ENCODE measurements at regions not wholly inside any gene's neighbourhood (a gene's known extent, or its start where the extent isn't known, plus 50 kb on each side); places are given as distances from the start of the nearest gene placed in this dataset.

DNA sequence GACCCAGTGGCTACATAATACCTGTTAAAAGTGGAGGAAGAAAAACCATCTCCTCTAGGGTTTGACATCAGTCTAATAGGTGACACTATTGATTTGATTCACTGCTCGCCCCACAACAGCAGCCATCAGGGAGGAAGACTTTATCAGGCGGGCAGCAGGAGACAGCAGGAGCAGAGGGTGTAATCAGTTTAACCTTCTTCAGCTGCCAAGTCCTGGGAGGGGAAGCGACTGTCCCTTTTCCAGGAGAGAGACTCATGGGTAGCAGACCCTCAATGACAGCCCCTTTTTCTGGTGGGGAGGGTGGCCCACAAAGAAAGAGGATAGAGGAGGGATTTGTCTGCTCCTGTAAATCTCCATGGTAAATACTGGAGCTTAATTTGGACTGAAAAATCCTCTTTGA, 291.8 kb downstream of the HAPSTR1 start:
- no peak for DNase-seq

DNA sequence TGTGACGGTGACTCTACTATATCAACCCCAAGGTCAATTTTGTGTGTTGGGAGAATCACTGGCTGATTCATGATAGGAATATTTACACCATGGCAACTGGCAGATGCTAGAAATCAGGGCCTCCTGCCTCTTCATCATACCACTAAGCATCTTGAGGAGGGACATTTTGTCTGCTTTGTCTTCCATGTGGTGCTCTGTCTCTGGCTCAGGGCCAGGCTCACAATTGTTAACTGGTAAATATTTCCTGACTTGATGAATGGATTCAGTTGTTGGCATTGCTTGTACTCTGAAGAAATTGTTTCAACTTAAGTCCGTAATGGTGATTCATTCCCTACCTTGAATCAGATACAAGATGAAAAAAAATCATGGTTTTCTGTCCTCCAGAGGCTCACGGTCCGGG, 292.7 kb downstream of the HAPSTR1 start:
- DNase-seq = no peak

DNA sequence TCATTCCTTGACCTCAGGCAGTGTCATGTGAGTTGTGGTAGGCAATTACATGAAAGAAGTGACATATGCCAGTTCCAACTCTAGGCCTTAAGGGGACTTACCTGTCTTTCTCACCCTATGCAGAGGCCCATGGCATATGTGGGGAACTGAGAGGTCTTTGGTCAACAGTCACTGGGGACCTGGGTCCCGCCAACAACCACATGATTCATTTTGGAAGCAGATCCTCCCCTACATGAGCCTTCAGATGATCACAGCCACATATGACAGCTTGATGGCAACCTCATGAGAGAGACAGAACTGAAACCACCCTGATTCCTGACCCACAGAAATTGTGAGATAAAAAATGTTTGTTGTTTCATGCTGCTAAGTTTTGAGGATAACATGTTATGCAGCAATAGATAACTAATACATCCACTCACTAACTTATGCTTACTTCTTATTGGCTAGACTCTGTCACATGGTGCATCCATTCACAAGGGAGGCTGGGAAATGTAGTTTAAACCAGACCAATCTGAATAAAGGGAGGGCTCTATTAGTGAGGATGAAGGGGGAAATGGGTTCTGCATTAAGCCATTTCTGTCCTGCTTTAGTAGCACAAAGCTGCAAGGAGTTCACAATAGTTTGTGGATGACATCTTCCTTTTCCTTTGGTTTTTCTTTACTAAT, 298.2 kb downstream of the HAPSTR1 start:
- DNase-seq = no peak

DNA sequence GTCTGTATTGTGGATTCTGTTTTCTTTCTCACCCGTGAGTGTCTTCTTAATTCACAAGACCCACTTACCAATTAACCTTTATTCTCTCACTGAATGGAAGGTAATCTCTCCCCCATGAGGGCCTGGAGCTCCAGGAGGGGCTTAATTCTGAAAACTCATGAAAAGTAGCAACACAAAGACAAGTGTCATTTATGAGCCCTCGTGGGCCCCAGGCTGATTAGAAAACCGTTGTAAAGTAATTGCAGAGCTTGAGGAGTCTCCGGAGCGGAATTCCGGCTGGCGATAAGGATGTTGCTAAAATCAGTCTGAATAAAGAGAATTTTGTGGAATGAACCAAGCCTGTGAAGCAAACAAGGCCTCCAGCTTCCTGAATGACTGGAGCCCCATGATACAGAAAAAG, 301.5 kb downstream of the HAPSTR1 start:
- no peak for DNase-seq

DNA sequence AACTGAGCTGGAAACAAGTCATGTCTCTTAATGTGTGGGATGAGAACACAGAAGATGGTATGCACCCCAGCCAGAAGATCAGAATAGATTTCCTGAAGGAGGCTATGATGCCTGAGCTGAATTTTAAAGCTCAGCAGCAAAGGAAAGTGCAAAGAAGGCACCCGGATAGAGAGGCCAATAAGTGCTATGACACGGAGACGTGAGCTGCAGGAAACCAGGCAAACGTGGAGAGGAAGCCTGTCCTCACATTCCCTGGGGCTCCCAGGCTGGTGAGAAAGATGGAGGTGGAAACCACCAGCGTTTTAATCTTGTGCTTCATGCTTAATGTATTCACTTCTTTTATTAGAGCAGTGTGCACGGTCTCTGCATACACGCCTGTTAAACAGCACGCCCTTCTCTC, 302.1 kb downstream of the HAPSTR1 start:
- DNase-seq = no peak

DNA sequence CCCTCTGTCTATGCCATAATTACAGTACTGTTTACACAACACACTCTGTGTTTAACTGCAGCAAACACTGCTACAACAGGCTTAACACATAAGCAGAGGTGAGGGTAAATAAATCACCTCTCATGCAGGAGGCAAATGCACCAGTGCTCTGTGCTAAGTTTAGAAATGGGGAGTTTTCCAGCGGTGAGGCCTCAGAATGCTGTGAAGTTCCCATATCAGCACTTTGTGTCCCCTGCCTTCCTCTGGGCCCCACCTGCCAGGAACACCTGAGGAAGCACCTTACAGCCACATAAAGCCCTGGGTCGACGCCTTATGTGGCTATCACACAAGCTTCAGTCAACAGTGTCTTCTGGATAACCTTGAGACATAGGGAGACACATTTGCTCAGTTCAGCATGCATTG, 304.5 kb downstream of the HAPSTR1 start:
- peak; percentile 70 for DNase-seq

DNA sequence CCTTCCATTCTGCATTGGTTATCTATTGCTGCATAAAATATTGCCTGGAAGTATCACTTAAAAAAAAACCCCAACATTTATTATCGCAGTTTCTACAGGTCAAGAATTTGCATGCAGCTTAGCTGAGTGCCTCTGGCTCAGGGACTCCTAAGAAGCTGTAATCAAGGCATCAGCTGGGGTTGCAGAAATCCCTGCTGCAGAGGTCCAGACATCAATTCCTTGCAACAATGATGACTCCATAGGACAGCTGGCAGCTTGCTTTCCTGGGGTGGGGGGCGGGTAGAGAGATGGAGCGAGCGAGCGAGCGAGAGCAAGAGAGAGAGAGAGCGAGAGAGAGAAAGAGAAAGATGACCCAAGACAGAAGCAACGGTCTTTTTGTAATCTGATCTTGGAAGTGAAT, 308.1 kb downstream of the HAPSTR1 start:
- no peak for DNase-seq

DNA sequence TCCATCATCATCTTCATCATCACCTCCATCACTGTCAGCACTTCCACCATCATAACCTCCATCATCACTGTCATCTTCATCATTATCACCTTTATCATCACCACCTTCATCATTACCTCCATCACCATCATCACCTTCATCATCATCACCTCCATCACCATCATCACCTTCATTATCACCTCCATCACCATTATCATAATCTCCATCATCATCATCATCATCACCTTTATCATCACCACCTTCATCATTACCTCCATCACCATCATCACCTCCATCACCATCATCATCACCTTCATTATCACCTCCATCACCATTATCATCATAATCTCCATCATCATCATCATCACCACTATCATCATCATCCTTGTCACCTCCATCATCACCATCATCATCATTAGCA, 309.7 kb downstream of the HAPSTR1 start:
- no peak for DNase-seq

DNA sequence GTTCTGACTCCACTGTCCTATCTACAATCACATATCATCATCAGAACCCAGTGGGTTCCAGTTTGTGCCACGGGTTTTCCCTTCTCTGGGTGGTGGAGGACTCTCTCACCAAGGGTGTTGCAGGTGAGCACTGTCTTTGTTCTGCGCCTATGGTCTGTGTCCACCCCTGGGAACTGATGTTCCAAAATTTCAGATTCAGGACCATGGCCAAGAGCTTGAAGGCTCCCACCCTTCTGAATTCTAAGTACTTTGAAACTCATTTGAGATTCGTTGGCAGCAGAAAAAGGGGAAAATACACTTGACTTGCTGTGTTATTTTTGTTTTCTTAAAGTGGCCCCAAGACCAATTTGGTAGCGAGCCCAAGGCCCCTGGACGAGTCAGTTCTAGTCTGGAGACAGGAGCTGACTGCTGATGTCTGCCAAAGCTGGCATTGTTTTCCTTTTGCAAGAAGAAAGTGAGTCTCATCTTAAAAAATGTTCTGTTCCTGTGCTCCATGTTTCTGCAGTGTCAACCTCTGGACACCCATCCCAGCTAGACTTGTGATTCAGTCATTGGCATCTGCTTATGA, 310.9 kb downstream of the HAPSTR1 start:
- DNase-seq = no peak

DNA sequence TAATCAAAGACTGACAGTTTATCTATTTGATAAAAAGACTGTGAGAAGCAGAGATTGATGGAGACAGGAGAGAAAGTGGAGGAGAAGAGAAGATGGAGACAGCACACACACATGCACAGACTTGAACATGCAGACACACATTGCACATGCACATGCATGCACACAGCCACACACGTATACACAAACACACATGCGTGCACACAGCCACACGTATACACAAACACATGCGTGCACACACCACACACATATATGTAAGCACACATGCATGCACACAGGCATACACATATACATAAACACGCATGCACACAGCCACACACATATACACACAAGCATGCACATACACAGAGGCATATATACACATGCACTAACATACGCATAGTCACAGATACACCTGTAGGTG, 313.4 kb downstream of the HAPSTR1 start:
- no peak for DNase-seq

DNA sequence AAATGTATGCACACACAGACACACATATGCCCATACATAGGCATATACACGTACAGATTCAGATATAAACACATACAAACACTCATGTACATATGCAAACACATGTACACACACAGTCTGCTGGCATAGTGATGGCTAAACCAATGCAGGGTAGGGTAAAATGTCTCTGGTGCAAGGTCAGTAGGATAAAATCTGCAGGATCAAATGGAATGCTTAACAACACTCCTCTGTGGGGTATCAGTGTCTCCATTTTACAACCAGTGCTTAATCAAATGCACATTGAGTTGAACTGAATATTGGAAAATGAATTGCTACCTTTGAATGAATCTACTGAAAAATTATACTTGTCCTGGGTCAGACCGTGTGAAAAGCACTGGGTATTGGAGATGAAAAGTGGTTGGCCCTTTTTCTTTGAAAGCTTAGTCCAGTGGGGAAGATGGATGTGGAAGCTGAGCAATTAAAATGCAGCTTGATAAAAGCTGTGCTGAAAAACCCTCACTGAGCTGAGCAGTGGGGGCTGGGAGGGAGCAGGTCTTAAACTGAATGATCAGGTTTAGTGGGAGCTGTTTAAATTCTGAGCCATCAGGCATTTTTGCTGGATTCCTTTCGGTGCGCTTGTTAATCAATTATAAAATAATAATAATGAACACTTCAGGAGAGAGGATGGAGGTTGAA, 314.7 kb downstream of the HAPSTR1 start:
- DNase-seq = no peak

DNA sequence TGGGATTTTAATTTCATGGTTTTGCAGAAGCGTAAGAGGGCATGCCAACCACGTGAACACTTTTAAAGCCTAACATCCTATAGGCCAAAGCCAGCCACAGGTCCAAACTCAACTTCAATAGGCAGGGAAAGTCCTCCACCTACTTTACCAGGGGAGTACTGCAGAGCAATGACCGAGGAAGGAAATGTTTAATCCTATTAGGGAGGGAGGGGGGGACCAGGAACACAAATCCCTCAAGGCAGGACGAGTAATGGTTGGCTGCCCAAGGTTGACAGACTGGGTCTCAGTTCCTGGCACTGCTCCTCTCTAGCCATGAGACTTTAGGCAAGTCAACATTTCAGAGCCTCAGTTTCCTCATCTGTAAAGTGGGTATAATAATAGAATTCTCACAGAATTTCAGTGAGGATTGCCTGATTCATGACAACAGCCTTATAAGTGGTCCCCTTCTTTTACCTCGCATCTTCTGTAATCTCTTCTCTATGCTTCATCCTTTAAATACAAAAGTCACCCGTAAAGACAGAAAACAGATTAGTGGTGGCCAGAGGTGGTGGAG, 315.8 kb downstream of the HAPSTR1 start:
- no peak for DNase-seq

DNA sequence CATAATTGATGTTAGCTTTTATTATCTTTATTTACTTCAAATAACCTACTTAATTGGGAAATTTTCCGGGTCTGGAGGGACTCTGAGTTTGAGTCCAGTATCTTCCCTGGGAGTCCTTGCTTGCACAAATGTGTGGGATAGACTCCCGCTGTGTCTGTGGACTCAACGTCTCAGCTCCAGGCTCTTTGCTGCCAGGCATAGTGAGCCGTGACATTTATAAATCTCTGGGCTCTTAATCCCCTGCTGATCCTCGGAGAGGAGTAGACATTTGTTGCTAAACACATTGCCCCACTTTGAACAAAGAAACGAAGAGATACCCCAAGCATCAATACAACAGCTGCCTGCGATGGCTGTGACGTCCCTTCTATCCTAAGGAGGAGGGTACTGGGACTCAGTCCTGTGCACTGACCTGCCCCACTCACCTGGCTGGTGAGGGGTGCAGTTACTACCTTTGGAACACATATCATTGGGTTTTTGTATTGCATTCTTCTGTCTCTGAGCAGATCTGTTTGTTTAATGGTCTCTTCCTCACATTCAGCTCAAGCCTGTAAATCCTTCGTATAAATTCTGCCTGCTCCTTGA, 316.9 kb downstream of the HAPSTR1 start:
- no peak for DNase-seq

DNA sequence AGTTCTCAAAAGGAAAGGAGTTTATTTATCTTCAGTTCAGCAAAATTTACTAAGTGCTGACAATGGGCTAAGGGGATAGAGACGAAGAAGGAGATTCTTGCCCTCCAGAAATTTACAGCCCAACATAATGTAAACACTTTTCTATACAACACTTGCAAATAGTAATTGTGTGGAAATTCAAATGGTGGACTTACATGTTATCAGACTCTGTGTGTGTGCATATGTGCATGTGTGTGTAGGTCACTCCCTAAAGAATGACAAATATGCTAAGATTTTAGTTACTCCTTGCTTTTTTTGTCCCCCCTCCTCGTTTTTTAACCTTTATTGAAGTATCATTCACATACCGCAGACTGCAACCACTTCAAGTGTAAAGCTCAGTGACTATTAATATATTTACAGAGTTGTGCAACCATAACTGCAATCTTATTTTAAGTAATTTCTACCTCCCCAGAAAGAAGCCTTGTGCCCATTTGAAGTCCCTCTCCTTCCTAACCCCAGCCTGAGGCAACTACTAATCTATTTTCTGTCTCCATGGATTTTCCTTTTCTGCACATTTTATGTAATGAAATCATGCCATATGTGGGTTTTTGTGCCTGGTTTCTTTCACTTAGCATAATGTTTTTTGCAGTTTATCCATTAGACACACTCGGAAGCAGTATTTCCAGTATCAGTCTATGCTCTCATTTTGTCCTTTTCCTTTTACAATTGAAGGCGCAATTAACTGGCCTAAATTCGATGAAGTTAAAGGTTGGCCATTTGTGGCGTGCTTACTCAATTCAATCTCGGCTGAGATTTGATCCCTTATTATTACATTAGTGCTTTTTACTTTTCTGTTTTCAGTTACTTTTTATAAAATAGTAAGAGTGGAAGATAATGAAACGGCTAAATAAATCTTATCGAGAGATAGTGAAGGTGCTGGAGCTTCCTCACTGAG, 318.4 kb downstream of the HAPSTR1 start:
- DNase-seq = no peak

DNA sequence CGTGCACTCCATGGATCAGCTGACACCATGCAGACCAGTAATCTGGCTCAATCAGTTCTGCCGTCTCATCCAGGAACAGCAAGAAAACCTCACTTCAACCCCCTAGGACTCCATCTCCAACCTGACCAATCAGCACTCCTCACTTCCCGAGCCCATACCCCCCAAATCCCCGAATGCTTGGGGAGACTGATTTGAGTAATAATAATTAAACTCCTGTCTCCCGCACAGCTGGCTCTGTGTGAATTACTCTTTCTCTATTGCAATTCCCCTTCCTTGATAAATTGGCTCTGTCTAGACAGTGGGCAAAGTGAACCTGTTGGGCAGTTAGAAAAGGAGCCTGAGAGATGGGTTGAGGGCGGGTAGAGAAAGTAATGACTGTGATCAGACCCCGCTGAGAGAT, 320.0 kb downstream of the HAPSTR1 start:
- no peak for DNase-seq

DNA sequence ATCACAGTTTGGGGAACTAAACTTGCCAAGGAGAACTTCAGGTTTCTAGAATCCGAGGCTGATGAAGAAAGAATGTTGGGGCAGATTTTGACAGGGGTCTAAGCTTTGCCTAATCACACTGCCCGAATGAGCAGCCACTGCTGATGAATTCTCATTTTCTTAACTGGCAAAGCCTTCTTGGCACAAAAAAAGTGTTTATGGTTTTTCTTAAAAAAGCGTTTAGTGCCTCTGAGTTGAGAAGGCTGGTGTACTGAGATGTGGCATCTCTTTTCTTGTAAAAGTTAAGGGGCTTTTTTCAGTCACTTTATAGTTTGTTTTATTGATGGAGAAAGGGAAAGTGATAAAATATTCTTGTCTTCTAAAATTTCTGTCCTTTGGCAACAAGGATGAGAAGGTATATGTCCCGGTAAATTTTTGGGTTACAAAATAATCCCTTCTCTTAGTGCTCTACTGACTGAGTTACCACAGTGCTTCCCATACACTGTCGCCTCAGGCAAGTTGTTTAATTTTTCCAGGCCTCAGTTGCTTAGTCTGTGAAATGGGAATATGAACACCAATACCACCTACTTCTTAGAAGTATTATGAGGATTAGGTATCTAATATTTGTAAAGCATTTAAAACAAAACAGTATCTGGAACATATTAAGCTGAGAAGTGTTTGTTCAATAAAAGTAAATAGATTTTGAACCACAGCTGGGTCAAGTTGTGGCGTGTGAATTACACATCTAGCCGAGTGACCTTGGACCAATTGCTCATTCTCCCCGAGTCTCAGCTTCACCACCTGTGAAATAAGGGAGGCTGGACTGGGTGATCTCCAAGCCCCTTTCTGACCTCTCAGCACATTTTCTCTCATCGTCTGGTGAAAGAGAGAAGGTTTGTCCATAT, 320.8 kb downstream of the HAPSTR1 start:
- DNase-seq = no peak

DNA sequence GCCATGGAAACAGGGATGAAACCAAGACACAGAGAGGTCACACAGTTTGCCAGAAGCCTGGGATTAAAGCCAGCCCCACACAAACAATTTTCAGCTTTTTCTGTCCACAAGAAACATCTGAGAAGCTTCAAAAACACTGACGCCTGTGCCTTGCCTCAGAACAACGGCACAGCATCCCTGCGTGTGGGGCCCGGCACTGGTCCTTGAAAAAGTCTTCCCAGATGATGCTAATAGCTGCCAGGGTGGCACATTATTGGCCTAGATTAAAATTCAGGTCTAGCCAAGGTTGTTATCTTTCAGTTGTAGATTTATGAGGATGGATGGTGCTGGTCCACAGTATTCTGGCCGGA, 321.4 kb downstream of the HAPSTR1 start:
- no peak for DNase-seq

DNA sequence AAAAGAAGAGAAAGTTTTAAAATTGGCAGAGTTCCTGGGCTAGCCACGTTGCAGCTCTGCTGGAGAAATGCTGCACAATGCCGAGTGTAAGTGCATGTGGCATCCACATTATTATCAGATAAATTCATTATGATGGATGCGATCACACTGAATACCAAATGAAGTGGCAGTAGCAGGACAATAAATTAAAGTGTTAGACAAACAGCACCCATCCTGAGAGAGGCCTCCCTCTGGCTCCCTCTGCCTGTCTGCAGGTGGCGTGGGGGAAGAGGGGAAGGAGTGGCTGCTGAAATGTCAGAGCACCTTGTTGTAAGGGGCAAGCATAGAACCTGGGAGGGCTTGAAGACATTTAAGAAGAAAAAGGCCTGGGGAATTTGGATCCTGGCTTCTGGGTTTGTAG, 324.1 kb downstream of the HAPSTR1 start:
- DNase-seq = no peak

DNA sequence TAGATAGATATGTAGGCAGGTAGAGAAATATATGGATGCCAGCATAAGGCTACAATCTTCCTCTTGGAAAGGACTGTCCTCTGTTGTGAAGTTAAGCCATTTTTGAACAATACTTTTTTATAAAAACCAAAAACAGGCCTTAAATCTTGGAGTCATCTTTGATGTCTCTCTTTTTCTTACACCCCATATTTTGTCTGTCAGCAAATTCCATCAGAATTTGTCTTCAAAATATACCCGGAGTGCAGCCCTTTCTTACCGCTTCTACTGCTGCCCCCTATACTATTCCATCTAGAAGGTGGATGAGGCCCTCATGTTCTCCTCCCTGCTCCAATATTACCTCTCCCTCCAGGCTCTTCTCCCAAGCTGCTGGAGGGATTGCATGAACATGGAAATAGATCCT, 326.5 kb downstream of the HAPSTR1 start:
- no peak for DNase-seq

DNA sequence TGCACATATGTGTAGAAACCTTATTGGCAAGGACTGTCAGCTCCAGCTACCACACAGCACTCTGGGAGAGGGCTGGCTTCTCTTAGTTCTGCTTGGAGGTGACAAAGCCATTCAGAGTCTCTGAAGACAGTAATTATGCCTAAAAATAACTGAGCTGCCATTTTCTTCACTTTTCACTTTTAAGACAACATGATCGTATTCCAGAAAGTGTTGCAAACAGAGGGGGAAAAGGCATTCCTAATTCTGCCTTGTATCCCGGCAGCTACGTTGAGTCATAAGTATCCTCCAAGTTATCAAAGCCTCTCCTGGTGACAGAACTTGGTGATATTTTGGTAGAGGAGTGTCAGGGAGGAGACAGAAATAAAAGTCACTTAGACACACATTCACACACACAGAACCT, 327.7 kb downstream of the HAPSTR1 start:
- DNase-seq = no peak

DNA sequence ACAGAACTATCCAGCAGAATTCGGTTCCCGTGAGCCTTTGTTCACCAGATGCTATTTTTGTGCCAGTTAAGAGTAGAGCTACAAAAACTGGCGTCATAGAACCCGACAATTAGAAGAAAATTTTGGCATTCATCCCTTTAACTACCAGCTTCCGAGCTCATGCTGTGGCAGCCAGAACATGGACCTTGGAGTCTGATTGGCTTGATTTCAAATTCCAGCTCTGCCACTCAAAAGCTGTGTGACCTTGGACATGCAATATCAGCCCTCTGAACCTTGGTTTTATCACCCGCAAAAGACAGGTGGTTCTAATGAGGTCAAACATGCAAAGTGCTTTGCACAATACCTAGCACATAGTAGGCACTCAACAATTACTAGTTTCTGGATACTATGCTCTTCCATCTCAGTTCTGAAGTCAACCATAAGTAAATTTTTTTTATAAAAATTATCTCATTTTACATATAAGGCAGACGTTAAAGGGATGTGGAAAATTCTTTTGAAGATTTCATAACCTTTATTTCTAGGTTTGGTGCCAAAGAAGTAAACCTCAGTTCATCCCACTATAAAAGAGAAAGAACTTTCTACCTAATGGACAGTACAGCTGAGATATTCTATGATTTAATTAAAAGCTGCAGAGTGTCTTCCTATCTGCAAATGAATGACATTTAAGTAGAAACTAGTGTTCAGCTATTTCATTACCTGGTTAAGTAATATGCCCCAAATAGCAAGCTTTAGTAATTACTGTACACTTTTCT, 331.5 kb downstream of the HAPSTR1 start:
- DNase-seq = no peak

Measured in DMS153 (cell line).